HG03196 (cell line): ENCODE measurements at regions not wholly inside any gene's neighbourhood (a gene's known extent, or its start where the extent isn't known, plus 50 kb on each side); places are given as distances from the start of the nearest gene placed in this dataset.

Experiments
- ATAC-seq: cut with Tn5 transposase; IDR thresholded peaks from one replicate; pipeline ENCODE4 v1.9.1; 2021; ENCODE audit not compliant: unreplicated experiment

DNA sequence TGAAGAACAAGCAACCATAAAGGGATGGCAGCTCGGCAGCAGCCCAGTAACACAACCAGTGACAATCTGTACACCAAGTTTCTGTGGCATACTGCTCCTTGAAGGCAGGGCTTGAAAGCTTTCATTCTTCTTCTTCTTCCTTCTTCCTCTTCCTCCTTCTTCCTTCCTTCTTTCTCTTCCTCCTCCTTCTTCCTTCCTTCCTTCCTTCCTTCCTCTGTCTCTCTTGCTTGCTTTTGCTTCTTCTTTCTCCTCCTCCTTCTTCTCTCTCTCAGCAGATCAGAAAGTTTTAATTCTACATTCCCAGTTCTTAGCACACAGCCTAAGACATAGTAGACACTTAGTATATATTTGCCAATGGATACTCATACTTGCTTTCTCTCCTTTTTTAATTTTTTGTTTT is 95.9 kb downstream of the GLUL start:
- no peak for ATAC-seq

- no peak for ATAC-seq
Measured at GRCh38 chr1:182293119-182293589, 98.4 kb downstream of the GLUL start.

- ATAC-seq: no peak
Measured at GRCh38 chr1:182292193-182292741, 99.3 kb downstream of the GLUL start.

DNA sequence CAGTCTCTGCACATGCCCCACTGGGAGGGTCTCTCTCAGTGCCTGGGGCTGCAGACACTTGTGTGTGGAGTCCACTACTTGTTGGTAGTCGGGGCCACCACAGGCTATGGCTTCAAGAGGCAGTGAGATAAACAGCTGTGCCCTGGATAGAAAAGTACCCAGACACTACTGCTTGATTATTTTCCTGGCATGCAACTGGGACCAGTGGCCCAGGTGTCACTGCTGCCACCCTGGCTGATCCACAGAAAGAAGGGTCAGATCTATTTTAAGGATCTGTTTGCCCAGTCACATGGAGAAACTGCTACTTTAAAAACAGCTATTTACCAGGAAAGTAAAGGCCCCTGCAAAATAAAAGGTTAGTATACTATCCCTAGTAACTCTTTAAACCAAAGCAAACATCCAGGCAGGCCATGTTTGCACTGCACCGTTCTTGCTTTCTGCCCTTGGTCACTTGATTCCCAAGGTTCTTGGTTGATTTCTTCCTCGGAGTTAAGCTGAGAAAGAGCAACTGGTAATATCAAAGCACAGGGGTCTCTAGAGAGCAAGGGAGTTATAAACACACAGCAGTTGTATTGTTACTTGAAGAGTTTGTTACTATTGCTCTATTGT is 99.9 kb downstream of the GLUL start:
- ATAC-seq: no peak

DNA sequence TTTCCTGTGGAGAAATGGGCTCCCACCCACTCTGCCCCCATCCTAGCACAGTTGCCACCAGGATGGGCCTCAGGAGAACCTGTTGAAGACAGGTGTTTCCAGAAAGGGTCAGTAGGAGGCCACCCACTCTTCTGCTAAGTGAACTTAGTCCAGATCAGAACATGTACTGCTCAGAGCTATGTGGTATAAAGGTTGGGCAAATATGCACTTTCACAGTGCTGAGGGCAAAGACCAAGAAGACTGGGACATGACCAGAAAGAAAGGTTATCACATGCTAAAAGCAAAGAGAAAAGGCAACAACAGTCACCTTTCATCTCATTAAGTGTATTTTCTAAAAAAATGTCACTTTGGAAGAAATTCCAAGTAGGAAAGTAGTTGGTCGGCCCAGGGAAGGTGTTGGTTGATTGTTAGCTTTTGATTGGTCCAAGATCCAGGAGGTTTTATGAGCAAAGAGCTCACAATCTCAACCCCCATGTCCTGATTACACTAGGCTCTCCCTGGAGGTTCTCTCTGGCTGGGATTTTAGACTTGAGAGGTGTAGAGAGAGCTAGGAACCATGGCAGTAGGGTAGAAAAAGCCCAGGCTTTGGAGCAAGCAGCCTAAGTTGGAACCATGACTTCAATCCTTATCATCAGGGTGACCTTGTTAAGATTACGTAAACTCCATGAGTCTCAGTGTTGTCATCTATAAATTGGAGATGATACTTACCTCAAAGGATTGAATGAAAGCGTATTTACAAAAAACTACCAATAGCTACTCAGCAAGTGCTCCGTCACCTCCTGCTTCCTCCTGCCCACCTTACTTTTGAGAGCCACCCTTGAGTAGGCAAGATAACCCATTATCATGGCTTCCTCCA is 102.6 kb downstream of the GLUL start:
- ATAC-seq: no peak

- no peak for ATAC-seq
Measured at GRCh38 chr1:182286761-182287160, 104.8 kb downstream of the GLUL start.

DNA sequence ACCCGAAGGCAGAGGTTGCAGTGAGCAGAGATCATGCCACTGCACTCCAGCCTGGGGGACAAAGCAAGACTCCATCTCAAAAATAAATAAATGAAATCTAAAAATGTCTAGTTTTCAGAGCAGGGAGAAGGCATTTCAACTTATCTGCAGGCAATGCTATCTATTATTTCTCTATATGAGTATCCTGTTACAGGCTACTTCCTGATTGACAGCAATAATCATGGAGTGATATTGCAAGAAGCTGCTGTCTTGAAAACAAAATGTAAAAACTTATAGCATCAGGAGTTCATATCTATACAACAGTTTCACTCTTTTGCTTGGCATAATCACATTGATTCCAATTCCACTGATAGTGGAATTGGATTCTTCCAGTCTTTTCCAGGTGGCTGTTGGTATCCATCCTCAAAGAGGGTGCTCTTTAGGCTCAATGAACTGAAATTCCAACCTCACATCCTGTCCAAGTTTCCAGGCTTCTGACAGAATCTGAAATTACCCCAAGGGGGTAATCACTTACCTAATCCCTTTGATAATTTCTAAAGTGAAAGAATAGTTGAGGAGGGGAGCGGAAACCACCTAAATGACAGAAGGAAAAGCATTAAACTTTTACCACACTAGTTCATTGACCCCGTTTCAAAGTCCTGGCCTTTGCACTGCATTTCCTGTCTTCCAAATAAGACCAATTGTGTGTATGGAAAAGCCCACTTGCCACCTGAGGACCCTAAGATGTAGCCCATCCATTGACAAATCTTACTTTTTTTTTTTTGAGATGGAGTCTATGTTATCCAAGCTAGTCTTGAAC is 107.6 kb downstream of the GLUL start:
- no peak for ATAC-seq

DNA sequence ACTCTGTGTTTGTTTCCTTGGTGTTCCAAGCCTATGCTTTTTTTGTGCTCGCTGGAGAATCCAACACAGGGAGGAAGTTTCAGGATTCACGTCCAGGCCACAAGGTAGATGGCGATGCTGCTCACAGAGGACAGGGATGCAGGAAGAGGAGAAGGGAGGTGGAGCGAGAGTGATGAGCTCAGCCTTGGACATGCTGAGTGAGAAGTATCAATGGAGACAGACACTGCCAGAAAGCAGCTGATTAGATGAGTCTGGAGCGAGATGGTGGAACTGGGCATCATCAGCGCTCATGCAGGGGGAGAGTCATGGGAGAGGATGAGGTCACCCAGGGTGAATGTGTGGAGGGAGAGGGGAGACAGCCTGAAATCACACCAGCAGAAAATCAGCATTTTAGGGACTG is 110.0 kb downstream of the GLUL start:
- no peak for ATAC-seq

DNA sequence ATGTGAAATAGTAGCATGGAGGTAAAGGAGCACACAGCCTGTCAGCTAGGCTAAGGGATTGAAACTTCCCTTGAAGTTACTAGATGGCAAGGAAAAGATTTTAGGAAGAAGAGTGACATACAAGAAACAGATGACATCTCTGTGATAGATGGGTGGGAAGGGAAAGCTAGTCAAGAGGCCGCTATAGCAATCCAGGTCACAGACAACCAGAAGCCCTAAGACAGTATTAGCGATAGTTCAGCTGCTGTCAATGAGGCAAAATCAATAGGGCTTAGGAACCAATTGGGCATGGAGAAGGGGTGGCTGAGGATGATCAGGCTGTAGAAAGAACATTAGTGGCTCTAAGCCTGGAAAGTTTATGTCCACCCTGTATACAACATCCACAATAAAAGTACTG is 111.1 kb downstream of the GLUL start:
- no peak for ATAC-seq

- no peak for ATAC-seq
Measured at GRCh38 chr1:182279724-182280503, 111.7 kb downstream of the GLUL start.

- ATAC-seq: no peak
Measured at GRCh38 chr1:182279302-182279701, 112.3 kb downstream of the GLUL start.

GRCh38 chr1:182278144-182279054 is 113.2 kb downstream of the GLUL start:
- ATAC-seq: no peak

GRCh38 chr1:182275271-182275670 is 116.3 kb downstream of the GLUL start:
- no peak for ATAC-seq

DNA sequence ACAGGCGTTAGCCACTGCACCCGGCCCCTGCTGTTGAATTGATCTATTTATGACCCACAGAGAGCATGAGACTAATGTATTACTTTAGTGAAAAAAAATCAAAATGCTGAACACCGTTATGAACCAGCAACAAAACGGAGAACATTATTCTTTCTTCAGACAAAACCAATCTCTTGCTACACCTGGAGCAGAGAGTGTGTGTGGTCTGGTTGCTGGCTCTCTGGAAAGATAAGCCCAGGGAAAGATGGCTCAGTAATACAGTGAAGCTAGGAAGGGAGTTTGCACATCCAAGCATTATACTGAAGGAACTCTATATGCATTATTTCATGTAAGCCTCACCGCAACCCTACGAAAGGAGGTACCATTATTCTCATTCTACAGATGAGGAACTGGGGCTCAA is 117.0 kb downstream of the GLUL start:
- no peak for ATAC-seq

DNA sequence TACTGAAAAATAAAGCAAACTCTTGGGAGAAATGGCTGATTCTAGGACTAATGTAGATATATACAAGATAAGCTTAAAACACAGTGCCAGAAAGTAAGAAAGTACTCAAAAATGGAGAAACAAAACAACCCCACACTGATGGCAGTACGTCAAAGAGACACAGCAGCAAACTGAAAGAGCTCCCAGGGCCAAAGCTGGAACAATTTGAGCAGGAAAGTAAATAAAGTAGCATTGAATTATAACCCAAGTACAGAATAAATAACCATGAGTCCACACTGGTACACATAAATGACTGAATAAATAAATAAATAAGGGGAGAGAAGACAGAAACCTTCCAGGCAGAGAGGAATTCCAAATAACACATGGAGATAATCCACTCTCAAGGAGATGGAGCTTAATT is 120.9 kb downstream of the GLUL start:
- no peak for ATAC-seq

GRCh38 chr1:182269097-182269496 is 122.5 kb downstream of the GLUL start:
- ATAC-seq: no peak

GRCh38 chr1:182268669-182269068 is 122.9 kb downstream of the GLUL start:
- no peak for ATAC-seq

DNA sequence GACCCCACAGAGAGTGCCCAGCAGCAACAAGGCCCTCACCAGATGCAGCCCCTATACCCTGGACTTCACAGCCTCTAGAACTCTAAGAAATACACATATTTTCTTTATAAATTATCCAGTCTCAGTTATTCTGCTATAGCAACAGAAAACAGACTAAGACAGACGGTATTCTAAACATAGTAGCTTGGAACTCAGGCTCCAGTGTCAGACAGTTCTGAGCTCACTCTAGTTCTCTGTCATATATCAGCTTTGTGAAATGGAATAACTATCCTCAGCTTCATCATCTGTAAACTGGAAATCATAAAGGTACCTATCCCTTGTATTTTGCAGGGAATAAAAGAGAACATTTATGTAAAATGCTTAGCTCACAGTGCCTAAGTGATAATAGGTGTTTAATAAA is 127.4 kb downstream of the GLUL start:
- no peak for ATAC-seq

DNA sequence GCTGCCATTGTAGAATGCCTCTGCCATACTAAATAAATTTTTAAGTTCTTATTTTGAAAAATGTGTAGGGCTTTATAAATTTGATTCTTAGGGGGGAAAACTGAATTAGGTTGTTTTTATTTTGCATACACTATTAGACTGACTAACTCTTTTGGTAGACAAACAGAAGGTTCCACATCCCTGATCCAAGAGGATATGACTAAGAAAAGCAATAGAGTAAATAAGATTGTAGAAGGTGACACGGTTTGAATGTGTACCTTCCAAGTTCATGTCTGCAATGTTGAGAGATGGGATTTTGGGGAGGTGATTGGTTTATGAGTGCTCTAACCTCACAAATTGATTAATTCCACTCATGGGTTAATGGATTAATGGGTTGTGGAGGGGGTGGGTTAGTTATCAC is 127.9 kb downstream of the GLUL start:
- ATAC-seq: no peak

DNA sequence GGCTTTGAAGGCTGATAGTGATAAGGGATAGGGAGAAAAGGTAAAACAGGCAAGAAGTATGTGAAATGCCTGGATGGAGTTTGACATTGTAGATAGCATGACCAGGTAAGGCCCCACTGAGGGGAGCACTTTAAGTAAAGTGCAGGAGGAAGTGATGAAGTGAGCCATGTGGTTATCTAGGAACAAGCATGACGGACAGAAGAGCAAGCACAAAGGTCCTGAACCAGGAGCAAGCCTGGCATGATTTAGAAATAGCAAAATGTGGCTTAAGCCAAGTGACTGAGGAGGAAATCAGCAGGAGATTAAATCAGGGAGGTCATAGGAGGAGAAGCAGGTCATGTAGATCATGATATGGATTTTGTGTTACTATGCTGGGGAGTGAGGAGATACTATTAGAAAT is 129.2 kb downstream of the GLUL start:
- no peak for ATAC-seq
